Mesothelial cell of epicardium (in vitro differentiated cells): ENCODE measurements at regions not wholly inside any gene's neighbourhood (a gene's known extent, or its start where the extent isn't known, plus 50 kb on each side); places are given as distances from the start of the nearest gene placed in this dataset.

ENCODE experiments used
- DNase-seq, 2 experiments: peaks; one replicate each; pipeline ENCODE4 v3.0.0; 2021; ENCODE audit warnings: low spot score in 2 of 2; ENCODE audit not compliant: unreplicated experiment in 2 of 2
- H3K27ac Mint-ChIP-seq: 2 replicates; pipeline ENCODE4 v1.8.0; 2021; ENCODE audit warnings: mixed read lengths
- H3K27me3 Mint-ChIP-seq: 2 replicates; pipeline ENCODE4 v1.8.0; 2021; ENCODE audit warnings: low read depth, mixed read lengths
- H3K36me3 Mint-ChIP-seq: 2 replicates; pipeline ENCODE4 v1.8.0; 2021; ENCODE audit warnings: mixed read lengths
- H3K4me1 Mint-ChIP-seq: 2 replicates; pipeline ENCODE4 v1.8.0; 2021; ENCODE audit warnings: mixed read lengths
- H3K4me3 Mint-ChIP-seq: 2 replicates; pipeline ENCODE4 v1.8.0; 2021; ENCODE audit warnings: mild to moderate bottlenecking, moderate library complexity, mixed read lengths
- H3K9me3 Mint-ChIP-seq: 2 replicates; pipeline ENCODE4 v1.8.0; 2021; ENCODE audit warnings: mixed read lengths
- CTCF ChIP-seq: fragments of 200-600 bp; sonication (generic); IDR thresholded peaks from one replicate; pipeline ENCODE4 v1.5.0; 2021; ENCODE audit warnings: antibody characterized with exemption; ENCODE audit not compliant: unreplicated experiment

- H3K27me3 Mint-ChIP-seq, result no peaks in the 10 kb centered on the region
- peaks cover 9% of the 10 kb centered on the region for H3K9me3 Mint-ChIP-seq
- no peak for TF ChIP-seq CTCF
- H3K4me1 Mint-ChIP-seq, result peaks cover 7% of the 10 kb centered on the region
- H3K4me3 Mint-ChIP-seq, result no peak overlapping the region
- no peaks in the 10 kb centered on the region for H3K36me3 Mint-ChIP-seq
- H3K27ac Mint-ChIP-seq, result no peak overlapping the region
- no peak for DNase-seq
Measured at GRCh38 chr5:27722337-27722736, 684.0 kb upstream of the CDH9 start.

GRCh38 chr5:27708534-27708933 is 670.1 kb upstream of the CDH9 start:
- no peak for TF ChIP-seq CTCF
- peaks cover 21% of the 10 kb centered on the region for H3K4me1 Mint-ChIP-seq

GRCh38 chr5:27706832-27707231 is 668.4 kb upstream of the CDH9 start:
- Mint-ChIP-seq H3K4me3 (no peak overlapping the region), H3K27me3 (no peaks in the 10 kb centered on the region), H3K9me3 (peaks cover 7% of the 10 kb centered on the region), H3K36me3 (no peaks in the 10 kb centered on the region), H3K4me1 (peaks cover 37% of the 10 kb centered on the region), H3K27ac (no peak overlapping the region)
- no peak for DNase-seq
- no peak for TF ChIP-seq CTCF

More at GRCh38 chr5:27708534-27708933, 670.1 kb upstream of the CDH9 start:
- H3K9me3 Mint-ChIP-seq, result peaks cover 11% of the 10 kb centered on the region
- H3K27ac Mint-ChIP-seq, result peak overlapping the region; percentile 87
- no peak for DNase-seq
- H3K36me3 Mint-ChIP-seq, result no peaks in the 10 kb centered on the region
- H3K27me3 Mint-ChIP-seq, result no peaks in the 10 kb centered on the region
- no peak overlapping the region for H3K4me3 Mint-ChIP-seq

- TF ChIP-seq CTCF, result no peak
- H3K4me3 Mint-ChIP-seq, result no peak overlapping the region
Measured at GRCh38 chr5:27705661-27706060, 667.3 kb upstream of the CDH9 start.

GRCh38 chr5:27701931-27702903 is 663.8 kb upstream of the CDH9 start:
- Mint-ChIP-seq H3K36me3 (no peaks in the 10 kb centered on the region), H3K27ac (peak overlapping the region; percentile 90), H3K4me3 (no peak overlapping the region), H3K4me1 (peaks cover 40% of the 10 kb centered on the region), H3K9me3 (no peaks in the 10 kb centered on the region), H3K27me3 (no peaks in the 10 kb centered on the region)
- no peak for TF ChIP-seq CTCF
- DNase-seq, result no peak

More at GRCh38 chr5:27705661-27706060, 667.3 kb upstream of the CDH9 start:
- no peak for DNase-seq
- Mint-ChIP-seq H3K9me3 (peaks cover under 1% of the 10 kb centered on the region), H3K27me3 (no peaks in the 10 kb centered on the region), H3K27ac (no peak overlapping the region), H3K4me1 (peaks cover 47% of the 10 kb centered on the region), H3K36me3 (no peaks in the 10 kb centered on the region)
